SJCRH30 (cell line): ENCODE measurements at regions not wholly inside any gene's neighbourhood (a gene's known extent, or its start where the extent isn't known, plus 50 kb on each side); places are given as distances from the start of the nearest gene placed in this dataset.
"Not testable (repeated sequence)": the region's sequence is repeated elsewhere in the genome, so short reads cannot be mapped to it uniquely, and the experiment has no call there.

Source experiments
- DNase-seq, 2 experiments: peaks; one replicate each; pipeline ENCODE4 v3.0.0-alpha.2; 2015 to 2020
- H3K27ac ChIP-seq: fragments of 250-450 bp; sonication (Bioruptor Pico); 2 replicates; pipeline ENCODE4 v1.5.1; 2020; ENCODE audit warnings: mild to moderate bottlenecking, moderate library complexity
- H3K27me3 ChIP-seq: fragments of 250-450 bp; sonication (Bioruptor Pico); 2 replicates; pipeline ENCODE4 v1.5.1; 2020; ENCODE audit warnings: mild to moderate bottlenecking, moderate library complexity
- H3K36me3 ChIP-seq: fragments of 250-450 bp; sonication (Bioruptor Pico); 2 replicates; pipeline ENCODE4 v1.5.1; 2020; ENCODE audit warnings: mild to moderate bottlenecking, moderate library complexity
- H3K4me1 ChIP-seq: fragments of 250-450 bp; sonication (Bioruptor Pico); 2 replicates; pipeline ENCODE4 v1.5.1; 2020; ENCODE audit warnings: mild to moderate bottlenecking, moderate library complexity
- H3K4me3 ChIP-seq: fragments of 250-450 bp; sonication (Bioruptor Pico); 2 replicates; pipeline ENCODE4 v1.5.1; 2020; ENCODE audit warnings: mild to moderate bottlenecking, moderate library complexity
- H3K9me3 ChIP-seq: fragments of 250-450 bp; sonication (Bioruptor Pico); replicated peaks from 2 replicates; pipeline ENCODE4 v1.5.1; 2020; ENCODE audit warnings: mild to moderate bottlenecking, moderate library complexity

GRCh38 chrX:40366661-40367060 is 214.1 kb upstream of the ATP6AP2 start:
- H3K36me3 ChIP-seq: no peaks in the 10 kb centered on the region
- H3K4me3 ChIP-seq: no peak overlapping the region
- H3K4me1 ChIP-seq: no peaks in the 10 kb centered on the region
- peak; percentile 22 to 24 for DNase-seq
- H3K27ac ChIP-seq: no peak overlapping the region
- no peaks in the 10 kb centered on the region for H3K27me3 ChIP-seq
- no peaks in the 10 kb centered on the region for H3K9me3 ChIP-seq

GRCh38 chrX:40362291-40362690 is 218.5 kb upstream of the ATP6AP2 start:
- H3K4me3 ChIP-seq, H3K36me3 ChIP-seq, H3K9me3 ChIP-seq, H3K4me1 ChIP-seq, H3K27ac ChIP-seq, DNase-seq, H3K27me3 ChIP-seq: not testable (repeated sequence)

GRCh38 chrX:40360557-40360956 is 220.2 kb upstream of the ATP6AP2 start:
- no peak for DNase-seq
- no peak overlapping the region for H3K27ac ChIP-seq

GRCh38 chrX:40359593-40359992 is 221.2 kb upstream of the ATP6AP2 start:
- no peak for DNase-seq

More at GRCh38 chrX:40360557-40360956, 220.2 kb upstream of the ATP6AP2 start:
- Histone ChIP-seq H3K27me3 (no peaks in the 10 kb centered on the region), H3K9me3 (no peaks in the 10 kb centered on the region), H3K4me1 (no peaks in the 10 kb centered on the region), H3K4me3 (no peak overlapping the region), H3K36me3 (no peaks in the 10 kb centered on the region)

GRCh38 chrX:40358994-40359393 is 221.8 kb upstream of the ATP6AP2 start:
- Histone ChIP-seq H3K9me3 (no peaks in the 10 kb centered on the region), H3K4me1 (no peaks in the 10 kb centered on the region), H3K27ac (no peak overlapping the region), H3K36me3 (no peaks in the 10 kb centered on the region), H3K4me3 (no peak overlapping the region), H3K27me3 (no peaks in the 10 kb centered on the region)
- DNase-seq: no peak

More at GRCh38 chrX:40359593-40359992, 221.2 kb upstream of the ATP6AP2 start:
- Histone ChIP-seq H3K4me3 (no peak overlapping the region), H3K27ac (no peak overlapping the region), H3K9me3 (no peaks in the 10 kb centered on the region), H3K4me1 (no peaks in the 10 kb centered on the region), H3K27me3 (no peaks in the 10 kb centered on the region), H3K36me3 (no peaks in the 10 kb centered on the region)

GRCh38 chrX:40349251-40349650 is 231.5 kb upstream of the ATP6AP2 start:
- Histone ChIP-seq H3K4me1 (no peaks in the 10 kb centered on the region), H3K36me3 (no peaks in the 10 kb centered on the region), H3K9me3 (no peaks in the 10 kb centered on the region), H3K27me3 (no peaks in the 10 kb centered on the region), H3K4me3 (no peak overlapping the region), H3K27ac (no peak overlapping the region)
- no peak for DNase-seq

GRCh38 chrX:40346379-40346778 is 234.4 kb upstream of the ATP6AP2 start:
- Histone ChIP-seq H3K36me3 (no peaks in the 10 kb centered on the region), H3K4me3 (no peak overlapping the region), H3K4me1 (no peaks in the 10 kb centered on the region), H3K9me3 (no peaks in the 10 kb centered on the region), H3K27ac (no peak overlapping the region), H3K27me3 (no peaks in the 10 kb centered on the region)
- DNase-seq: no peak

GRCh38 chrX:40343319-40343718 is 237.5 kb upstream of the ATP6AP2 start:
- Histone ChIP-seq H3K9me3 (no peaks in the 10 kb centered on the region), H3K36me3 (no peaks in the 10 kb centered on the region), H3K27ac (no peak overlapping the region), H3K27me3 (no peaks in the 10 kb centered on the region), H3K4me3 (no peak overlapping the region), H3K4me1 (no peaks in the 10 kb centered on the region)
- no peak for DNase-seq

GRCh38 chrX:40340116-40340515 is 240.7 kb upstream of the ATP6AP2 start:
- Histone ChIP-seq H3K4me3 (no peak overlapping the region), H3K36me3 (no peaks in the 10 kb centered on the region), H3K9me3 (no peaks in the 10 kb centered on the region), H3K27ac (no peak overlapping the region), H3K27me3 (no peaks in the 10 kb centered on the region), H3K4me1 (no peaks in the 10 kb centered on the region)
- DNase-seq: no peak

GRCh38 chrX:40333344-40333743 is 235.6 kb upstream of the BCOR start:
- Histone ChIP-seq H3K27ac (no peak overlapping the region), H3K4me3 (no peak overlapping the region), H3K27me3 (no peaks in the 10 kb centered on the region), H3K36me3 (no peaks in the 10 kb centered on the region), H3K4me1 (no peaks in the 10 kb centered on the region), H3K9me3 (no peaks in the 10 kb centered on the region)
- no peak for DNase-seq

GRCh38 chrX:40331762-40332161 is 234.0 kb upstream of the BCOR start:
- no peak for DNase-seq

GRCh38 chrX:40331353-40331752 is 233.6 kb upstream of the BCOR start:
- Histone ChIP-seq H3K27me3 (no peaks in the 10 kb centered on the region), H3K4me1 (no peaks in the 10 kb centered on the region), H3K27ac (no peak overlapping the region), H3K36me3 (no peaks in the 10 kb centered on the region), H3K9me3 (no peaks in the 10 kb centered on the region), H3K4me3 (no peak overlapping the region)
- no peak for DNase-seq

More at GRCh38 chrX:40331762-40332161, 234.0 kb upstream of the BCOR start:
- H3K36me3 ChIP-seq: no peaks in the 10 kb centered on the region
- no peaks in the 10 kb centered on the region for H3K27me3 ChIP-seq
- H3K4me3 ChIP-seq: no peak overlapping the region
- no peaks in the 10 kb centered on the region for H3K4me1 ChIP-seq
- H3K27ac ChIP-seq: no peak overlapping the region
- H3K9me3 ChIP-seq: no peaks in the 10 kb centered on the region

- Histone ChIP-seq H3K27ac (no peak overlapping the region), H3K36me3 (no peaks in the 10 kb centered on the region), H3K4me1 (no peaks in the 10 kb centered on the region), H3K9me3 (no peaks in the 10 kb centered on the region), H3K27me3 (no peaks in the 10 kb centered on the region), H3K4me3 (no peak overlapping the region)
- no peak for DNase-seq
Measured at GRCh38 chrX:40329616-40330015, 231.9 kb upstream of the BCOR start.

- Histone ChIP-seq H3K27me3 (no peaks in the 10 kb centered on the region), H3K4me1 (no peaks in the 10 kb centered on the region), H3K27ac (no peak overlapping the region), H3K36me3 (no peaks in the 10 kb centered on the region), H3K4me3 (no peak overlapping the region), H3K9me3 (no peaks in the 10 kb centered on the region)
- no peak for DNase-seq
Measured at GRCh38 chrX:40327085-40327484, 229.3 kb upstream of the BCOR start.

GRCh38 chrX:40326186-40326965 is 228.6 kb upstream of the BCOR start:
- Histone ChIP-seq H3K27me3 (no peaks in the 10 kb centered on the region), H3K4me3 (no peak overlapping the region)
- DNase-seq: no peak

GRCh38 chrX:40325161-40325560 is 227.4 kb upstream of the BCOR start:
- Histone ChIP-seq H3K27ac (no peak overlapping the region), H3K4me3 (no peak overlapping the region), H3K4me1 (no peaks in the 10 kb centered on the region), H3K27me3 (no peaks in the 10 kb centered on the region), H3K36me3 (no peaks in the 10 kb centered on the region), H3K9me3 (no peaks in the 10 kb centered on the region)
- DNase-seq: no peak

More at GRCh38 chrX:40326186-40326965, 228.6 kb upstream of the BCOR start:
- H3K4me1 ChIP-seq: no peaks in the 10 kb centered on the region
- H3K27ac ChIP-seq: no peak overlapping the region
- no peaks in the 10 kb centered on the region for H3K9me3 ChIP-seq
- H3K36me3 ChIP-seq: no peaks in the 10 kb centered on the region
